ENCODE measurements at regions not wholly inside any gene's neighbourhood (a gene's known extent, or its start where the extent isn't known, plus 50 kb on each side); places are given as distances from the start of the nearest gene placed in this dataset.

- no peak for DNase-seq
Observed at GRCh38 chr2:217289177-217289906, 429.5 kb upstream of the TNP1 start.

- DNase-seq: no peak
Observed at GRCh38 chr2:217288472-217289063, 428.7 kb upstream of the TNP1 start.

- DNase-seq: no peak
Observed at GRCh38 chr2:217286833-217287232, 427.0 kb upstream of the TNP1 start.

GRCh38 chr2:217285926-217286325, 426.1 kb upstream of the TNP1 start:
- no peak for DNase-seq

- DNase-seq: no peak
Observed at GRCh38 chr2:217283460-217283859, 423.6 kb upstream of the TNP1 start.

GRCh38 chr2:217282531-217282930, 422.7 kb upstream of the TNP1 start:
- DNase-seq: no peak

- no peak for DNase-seq
Observed at GRCh38 chr2:217279556-217279955, 419.7 kb upstream of the TNP1 start.

- no peak for DNase-seq
Observed at GRCh38 chr2:217279140-217279539, 419.3 kb upstream of the TNP1 start.

GRCh38 chr2:217277646-217278398, 418.0 kb upstream of the TNP1 start:
- DNase-seq: no peak

GRCh38 chr2:217276433-217276832, 416.6 kb upstream of the TNP1 start:
- DNase-seq: no peak

GRCh38 chr2:217275091-217275490, 415.2 kb upstream of the TNP1 start:
- DNase-seq: no peak

GRCh38 chr2:217274578-217274977, 414.7 kb upstream of the TNP1 start:
- no peak for DNase-seq

- DNase-seq: no peak
Observed at GRCh38 chr2:217273851-217274250, 414.0 kb upstream of the TNP1 start.

GRCh38 chr2:217273162-217273561, 413.3 kb upstream of the TNP1 start:
- no peak for DNase-seq

- DNase-seq: no peak
Observed at GRCh38 chr2:217271813-217272212, 411.9 kb upstream of the TNP1 start.

GRCh38 chr2:217270485-217271121, 410.7 kb upstream of the TNP1 start:
- no peak for DNase-seq

GRCh38 chr2:217269701-217270484, 410.0 kb upstream of the TNP1 start:
- DNase-seq: no peak

- DNase-seq: no peak
Observed at GRCh38 chr2:217268978-217269377, 409.1 kb upstream of the TNP1 start.

- no peak for DNase-seq
Observed at GRCh38 chr2:217267758-217268157, 407.9 kb upstream of the TNP1 start.

GRCh38 chr2:217263756-217264155, 403.9 kb upstream of the TNP1 start:
- DNase-seq: no peak

GRCh38 chr2:217262911-217263310, 403.0 kb upstream of the TNP1 start:
- DNase-seq: no peak

- no peak for DNase-seq
Observed at GRCh38 chr2:217261452-217261851, 401.6 kb upstream of the TNP1 start.

Measured in activated CD4-positive, alpha-beta T cell treated with anti-CD3 and anti-CD28 coated beads, Interleukin-2, amount 50 U/mL, for 4 hours (primary cell).